IPS-15b (cell line): ENCODE measurements at regions not wholly inside any gene's neighbourhood (a gene's known extent, or its start where the extent isn't known, plus 50 kb on each side); places are given as distances from the start of the nearest gene placed in this dataset.

ENCODE experiments used
- H3K27me3 ChIP-seq: one replicate; pipeline ENCODE4 v1.6.1; 2013; ENCODE audit warnings: low read length; ENCODE audit not compliant: control insufficient read depth, insufficient read depth
- H3K36me3 ChIP-seq: one replicate; pipeline ENCODE4 v1.6.1; 2013; ENCODE audit warnings: low read length; ENCODE audit not compliant: control insufficient read depth, insufficient read depth
- H3K4me1 ChIP-seq: one replicate; pipeline ENCODE4 v1.6.1; 2013; ENCODE audit warnings: mild to moderate bottlenecking, low read length; ENCODE audit not compliant: control insufficient read depth, insufficient read depth
- H3K4me3 ChIP-seq: one replicate; pipeline ENCODE4 v1.5.1; 2013; ENCODE audit warnings: low read depth, low read length
- H3K9ac ChIP-seq: one replicate; pipeline ENCODE4 v1.6.1; 2013; ENCODE audit warnings: low read depth, mild to moderate bottlenecking, low read length
- H3K9me3 ChIP-seq: one replicate; pipeline ENCODE4 v1.6.1; 2013; ENCODE audit warnings: mild to moderate bottlenecking, low read length; ENCODE audit not compliant: control insufficient read depth, insufficient read depth

DNA sequence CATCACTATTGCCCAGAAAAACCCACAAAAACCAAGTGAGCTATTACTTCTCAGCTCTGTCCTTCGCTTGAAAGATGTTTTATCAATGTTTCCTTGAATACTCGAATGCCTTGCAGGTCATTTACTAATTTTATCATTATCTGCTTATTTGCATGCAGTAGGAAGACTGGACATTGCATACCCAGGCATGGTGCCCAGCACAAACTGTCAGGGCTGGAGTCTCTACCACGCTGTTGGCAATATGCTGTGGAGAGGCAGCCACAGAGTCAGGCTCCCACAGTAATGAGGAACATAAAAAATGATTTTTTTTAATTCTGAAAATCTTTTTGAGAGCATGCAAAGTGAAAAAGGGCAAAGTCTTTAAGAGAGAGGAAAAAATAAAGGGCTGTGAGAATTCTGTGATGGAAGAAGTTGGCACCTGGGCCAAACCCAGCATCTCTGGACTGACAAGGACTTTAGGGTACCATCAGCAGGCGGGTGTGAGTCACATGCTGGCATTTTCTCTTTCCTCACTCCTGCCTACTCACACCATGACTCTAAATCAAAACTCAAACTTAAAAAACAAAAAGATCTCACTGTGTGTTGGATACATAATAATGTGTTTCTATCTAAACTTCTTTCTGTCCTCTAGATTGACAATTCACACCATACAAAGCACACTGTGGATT, 709.8 kb upstream of the FANCL start:
- H3K4me1 ChIP-seq: peaks cover 26% of the 10 kb centered on the region
- H3K36me3 ChIP-seq: no peaks in the 10 kb centered on the region
- no peaks in the 10 kb centered on the region for H3K27me3 ChIP-seq
- no peak overlapping the region for H3K9ac ChIP-seq
- H3K4me3 ChIP-seq: no peak overlapping the region
- no peaks in the 10 kb centered on the region for H3K9me3 ChIP-seq

DNA sequence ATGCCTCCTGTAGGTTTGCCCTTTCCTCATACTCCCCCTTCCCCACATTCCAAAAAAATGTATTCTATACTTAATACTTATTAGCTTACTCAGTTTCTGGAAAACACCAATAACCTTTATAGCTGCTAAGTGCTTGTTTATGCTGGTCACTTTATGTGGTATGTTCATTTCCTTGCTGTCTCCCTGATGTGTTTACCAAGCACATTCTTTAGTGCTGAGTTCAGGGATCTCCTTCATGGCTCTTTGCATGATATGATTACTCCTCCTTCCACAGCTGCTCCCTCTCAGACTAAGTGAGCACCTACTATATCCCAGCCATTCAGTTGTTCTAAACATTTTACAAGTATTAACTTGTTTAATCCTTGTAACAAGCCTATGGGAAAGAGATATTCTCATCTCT, 698.3 kb upstream of the FANCL start:
- Histone ChIP-seq H3K36me3 (no peaks in the 10 kb centered on the region), H3K9ac (no peak overlapping the region), H3K4me3 (no peak overlapping the region), H3K4me1 (no peaks in the 10 kb centered on the region), H3K27me3 (no peaks in the 10 kb centered on the region), H3K9me3 (peaks cover 14% of the 10 kb centered on the region)

DNA sequence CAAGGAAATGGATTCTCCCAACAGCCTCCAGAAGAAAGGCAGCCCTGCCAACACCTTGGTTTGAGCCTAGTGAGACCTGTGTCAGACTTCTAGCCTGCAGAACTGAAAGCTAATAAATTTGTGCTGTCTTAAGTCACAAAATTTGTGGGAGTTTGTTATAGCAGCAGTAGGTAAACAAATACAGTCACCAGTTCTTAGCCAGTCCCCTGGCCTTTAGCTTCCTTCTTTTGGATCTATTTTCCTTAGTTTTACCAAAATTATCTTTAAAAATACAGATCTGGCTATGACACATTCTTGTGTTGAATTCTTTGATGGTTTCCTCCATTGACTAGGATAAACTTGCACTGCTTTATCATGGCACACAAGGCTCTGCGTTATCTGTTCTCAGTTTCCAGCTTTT, 697.9 kb upstream of the FANCL start:
- no peaks in the 10 kb centered on the region for H3K4me1 ChIP-seq
- H3K9me3 ChIP-seq: peaks cover 12% of the 10 kb centered on the region
- no peak overlapping the region for H3K4me3 ChIP-seq
- H3K9ac ChIP-seq: no peak overlapping the region
- H3K27me3 ChIP-seq: no peaks in the 10 kb centered on the region
- H3K36me3 ChIP-seq: no peaks in the 10 kb centered on the region

DNA sequence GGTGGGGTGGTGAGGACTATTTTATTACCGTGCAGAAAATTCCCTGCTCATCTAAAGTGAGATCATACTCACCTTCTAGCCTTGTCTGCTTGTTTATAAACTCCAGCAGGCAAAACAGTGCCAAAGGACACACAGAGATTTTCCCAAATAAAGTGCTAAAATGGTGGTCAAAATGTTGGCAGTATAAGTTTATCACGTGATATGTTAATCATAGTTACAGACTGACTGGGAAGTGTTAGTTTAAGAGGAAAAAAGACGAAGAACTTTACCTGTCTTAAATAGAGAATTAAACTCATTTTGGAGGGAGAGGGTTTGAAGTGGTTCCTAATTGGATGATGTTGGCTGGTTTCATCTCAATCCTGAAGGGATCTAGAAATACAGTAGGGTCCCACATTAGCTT, 691.7 kb upstream of the FANCL start:
- Histone ChIP-seq H3K4me1 (peaks cover 4% of the 10 kb centered on the region), H3K36me3 (no peaks in the 10 kb centered on the region)

DNA sequence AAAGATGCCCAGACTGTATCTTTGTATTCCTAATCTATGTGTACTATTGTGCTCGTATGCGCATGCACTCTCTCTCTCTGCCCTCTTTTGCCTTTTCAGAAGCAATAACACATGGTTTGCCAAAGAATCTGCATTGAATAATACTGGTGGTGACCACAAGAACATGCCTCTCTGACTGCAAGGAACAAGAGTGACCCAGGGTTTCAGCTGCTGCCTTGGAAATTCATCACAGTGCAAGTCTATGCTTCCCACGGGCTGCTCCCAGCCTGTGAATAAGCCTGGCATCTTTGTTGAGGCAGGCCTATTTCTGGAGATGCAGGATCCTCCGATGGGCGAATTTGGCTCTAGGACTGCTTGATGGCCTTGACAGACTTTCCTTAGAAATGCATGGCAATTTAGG, 689.4 kb upstream of the FANCL start:
- Histone ChIP-seq H3K4me3 (no peak overlapping the region), H3K36me3 (no peaks in the 10 kb centered on the region), H3K4me1 (peaks cover 4% of the 10 kb centered on the region), H3K27me3 (no peaks in the 10 kb centered on the region), H3K9me3 (no peaks in the 10 kb centered on the region), H3K9ac (no peak overlapping the region)

More for the DNA sequence above, 691.7 kb upstream of the FANCL start:
- Histone ChIP-seq H3K9ac (no peak overlapping the region), H3K4me3 (no peak overlapping the region), H3K9me3 (no peaks in the 10 kb centered on the region), H3K27me3 (no peaks in the 10 kb centered on the region)

DNA sequence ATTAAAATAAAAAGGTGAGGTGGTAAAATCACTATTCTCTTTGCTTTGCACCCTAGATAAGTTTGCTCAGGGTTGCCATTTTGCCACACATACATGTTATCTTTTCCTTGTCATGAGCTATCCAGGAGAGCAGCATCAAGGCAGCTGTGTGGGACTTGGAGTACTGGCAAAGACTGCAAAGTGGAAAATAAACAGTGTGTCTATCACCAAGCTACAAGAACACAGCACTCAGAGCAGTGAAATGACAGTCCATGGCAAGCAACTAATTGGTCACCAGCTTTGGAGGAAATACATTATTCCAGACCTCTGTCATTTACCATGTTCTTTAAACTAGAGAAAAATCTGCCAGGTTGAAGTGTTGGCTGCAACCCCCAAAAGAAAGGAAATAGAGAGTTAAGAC, 687.8 kb upstream of the FANCL start:
- Histone ChIP-seq H3K9ac (no peak overlapping the region), H3K36me3 (no peaks in the 10 kb centered on the region), H3K27me3 (no peaks in the 10 kb centered on the region), H3K9me3 (no peaks in the 10 kb centered on the region), H3K4me1 (peaks cover 4% of the 10 kb centered on the region), H3K4me3 (no peak overlapping the region)

DNA sequence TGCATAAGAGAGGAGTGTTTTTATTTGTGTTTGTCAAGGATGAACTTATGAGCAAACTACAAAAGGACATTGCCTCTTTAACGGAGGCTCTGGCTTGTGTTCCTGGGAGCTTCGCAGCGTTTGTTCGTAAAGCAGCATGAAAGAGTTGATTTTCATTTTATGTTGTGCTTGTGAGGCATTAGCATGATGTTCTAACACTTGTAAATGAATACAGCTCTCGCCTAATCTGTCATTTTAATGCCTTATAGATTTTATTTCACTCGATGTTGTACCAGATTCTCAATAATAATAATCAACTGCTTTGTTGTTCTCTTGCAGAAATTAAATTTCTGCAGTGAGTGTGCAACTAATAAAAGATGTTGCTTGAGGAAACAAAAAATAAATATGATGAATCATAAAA, 687.3 kb upstream of the FANCL start:
- Histone ChIP-seq H3K4me3 (no peak overlapping the region), H3K9ac (no peak overlapping the region), H3K36me3 (no peaks in the 10 kb centered on the region), H3K27me3 (no peaks in the 10 kb centered on the region), H3K9me3 (no peaks in the 10 kb centered on the region), H3K4me1 (peaks cover 4% of the 10 kb centered on the region)

DNA sequence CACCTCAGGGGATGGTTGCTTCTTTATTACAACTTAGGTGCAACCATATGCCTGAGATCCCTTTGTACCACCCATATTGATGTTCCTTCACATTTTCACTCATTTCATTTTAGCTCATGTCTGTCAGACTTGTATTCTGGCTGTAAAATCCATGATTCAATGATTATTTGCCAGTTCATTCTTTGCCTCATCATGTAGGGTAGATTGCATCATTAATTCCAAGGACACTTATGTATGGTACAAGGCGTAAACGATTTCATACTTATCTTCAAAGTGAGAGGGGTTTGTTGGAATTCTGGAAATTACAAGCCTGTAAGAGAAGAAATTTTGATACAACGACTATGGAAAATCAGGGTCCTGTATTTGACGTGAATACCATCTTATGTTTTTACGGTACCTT, 685.0 kb upstream of the FANCL start:
- Histone ChIP-seq H3K27me3 (no peaks in the 10 kb centered on the region), H3K4me1 (peaks cover 4% of the 10 kb centered on the region), H3K9ac (no peak overlapping the region), H3K4me3 (no peak overlapping the region), H3K36me3 (no peaks in the 10 kb centered on the region), H3K9me3 (no peaks in the 10 kb centered on the region)

DNA sequence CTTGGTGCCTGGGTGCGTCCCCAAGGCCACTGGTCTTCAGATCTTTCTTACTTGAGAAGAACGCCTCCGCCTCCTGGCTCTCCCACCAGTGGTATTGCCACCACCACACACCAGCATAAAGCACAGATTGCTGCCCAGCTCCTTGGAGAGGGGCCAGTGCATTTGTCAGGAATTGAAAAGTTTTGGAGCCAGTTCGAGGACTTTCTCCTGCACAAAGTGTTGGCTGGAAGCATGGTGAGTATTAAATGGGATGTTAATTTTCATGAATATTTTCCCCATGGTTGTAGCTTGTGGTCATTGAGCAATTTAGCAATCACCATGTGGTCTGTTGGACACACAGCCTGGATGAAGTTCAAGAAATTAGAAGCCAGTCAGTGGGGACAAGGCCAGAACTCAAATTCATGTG, 684.6 kb upstream of the FANCL start:
- no peak overlapping the region for H3K9ac ChIP-seq
- H3K36me3 ChIP-seq: no peaks in the 10 kb centered on the region
- peaks cover 4% of the 10 kb centered on the region for H3K4me1 ChIP-seq
- H3K9me3 ChIP-seq: no peaks in the 10 kb centered on the region
- H3K4me3 ChIP-seq: no peak overlapping the region
- H3K27me3 ChIP-seq: no peaks in the 10 kb centered on the region

DNA sequence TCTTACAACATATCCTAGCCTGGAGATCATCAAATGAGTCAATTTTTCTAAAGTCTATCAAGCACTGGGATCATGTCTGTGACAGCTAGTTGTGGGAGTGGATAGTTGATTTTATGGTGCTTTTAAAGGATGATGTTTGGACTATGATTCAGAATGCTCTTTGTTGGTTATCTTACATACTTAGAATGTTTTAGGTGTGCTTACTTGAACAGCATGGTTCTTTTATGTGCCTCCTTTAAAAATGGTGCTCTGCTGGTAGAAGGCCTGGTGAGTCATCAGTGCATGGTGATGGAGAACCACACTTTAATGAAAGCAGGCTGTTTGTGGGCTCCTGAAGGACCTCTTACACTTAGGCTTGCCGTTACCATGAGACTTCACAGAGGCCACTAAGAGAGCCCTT, 682.7 kb upstream of the FANCL start:
- H3K4me3 ChIP-seq: no peak overlapping the region
- H3K4me1 ChIP-seq: peaks cover 4% of the 10 kb centered on the region

DNA sequence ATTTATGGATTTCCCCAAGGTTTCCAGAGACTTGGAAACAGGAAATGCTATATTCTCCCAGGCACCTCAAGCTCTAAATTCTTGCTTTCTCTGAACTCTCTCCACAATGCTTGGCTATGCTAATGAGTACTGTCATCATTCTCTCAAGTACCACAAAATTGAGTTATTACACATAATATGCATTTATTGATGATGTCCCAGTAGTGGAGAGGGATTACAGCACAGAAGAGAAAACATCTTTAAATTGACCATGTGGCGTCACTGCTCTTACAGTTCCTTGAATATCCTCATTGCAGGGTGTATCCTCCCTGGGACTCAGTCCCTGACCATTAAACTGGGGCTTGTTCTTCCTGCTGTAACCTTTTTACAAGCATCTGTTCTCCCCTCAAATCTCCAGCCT, 681.1 kb upstream of the FANCL start:
- no peak overlapping the region for H3K9ac ChIP-seq
- no peak overlapping the region for H3K4me3 ChIP-seq
- H3K4me1 ChIP-seq: no peaks in the 10 kb centered on the region
- H3K36me3 ChIP-seq: no peaks in the 10 kb centered on the region
- H3K27me3 ChIP-seq: no peaks in the 10 kb centered on the region
- H3K9me3 ChIP-seq: no peaks in the 10 kb centered on the region

More for the DNA sequence above, 682.7 kb upstream of the FANCL start:
- H3K9ac ChIP-seq: no peak overlapping the region
- H3K27me3 ChIP-seq: no peaks in the 10 kb centered on the region
- H3K36me3 ChIP-seq: no peaks in the 10 kb centered on the region
- no peaks in the 10 kb centered on the region for H3K9me3 ChIP-seq

DNA sequence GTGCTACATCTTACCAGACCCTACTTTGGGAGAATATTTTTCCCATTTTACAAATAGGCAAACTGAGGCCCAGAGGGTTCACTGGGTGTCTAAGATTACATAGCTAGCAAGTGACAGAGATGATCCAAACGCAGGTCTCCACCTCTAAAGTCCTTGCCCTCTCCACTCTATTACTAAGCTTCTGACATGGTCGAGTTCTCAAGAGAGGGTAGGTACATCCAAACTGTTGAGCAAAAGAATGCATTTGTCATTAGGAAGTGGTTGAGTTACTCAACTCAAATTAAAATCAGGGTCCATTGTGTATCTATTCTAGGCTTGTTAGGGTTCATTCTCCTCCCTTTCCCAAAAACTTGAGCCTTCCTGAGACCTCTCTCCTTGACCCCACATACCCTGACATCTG, 680.6 kb upstream of the FANCL start:
- H3K4me3 ChIP-seq: no peak overlapping the region
- H3K9ac ChIP-seq: no peak overlapping the region
- no peaks in the 10 kb centered on the region for H3K9me3 ChIP-seq
- no peaks in the 10 kb centered on the region for H3K4me1 ChIP-seq
- no peaks in the 10 kb centered on the region for H3K27me3 ChIP-seq
- no peaks in the 10 kb centered on the region for H3K36me3 ChIP-seq
